Tibial nerve (tissue), 4 donors: ENCODE measurements at regions not wholly inside any gene's neighbourhood (a gene's known extent, or its start where the extent isn't known, plus 50 kb on each side); places are given as distances from the start of the nearest gene placed in this dataset.

Source experiments
- DNase-seq, 2 donors: peaks; one replicate each; pipeline ENCODE4 v3.0.0-alpha.2; 2019; ENCODE audit warnings: low spot score in 2 of 2
- H3K27ac ChIP-seq, 4 donors: fragments of 200-600 bp; sonication (generic) in 3 of 4; one replicate each; pipeline ENCODE4 v1.5.1; 2017 to 2019; ENCODE audit warnings: mild to moderate bottlenecking in 1 of 4
- H3K27me3 ChIP-seq, 2 donors: fragments of 200-600 bp; sonication (generic) in 1 of 2; one replicate each; pipeline versions ENCODE4 v1.5.1 to v1.6.0; 2017 to 2019
- H3K36me3 ChIP-seq, 3 donors: fragments of 200-600 bp; sonication (generic); one replicate each; pipeline ENCODE4 v1.5.1; 2018 to 2019
- H3K4me1 ChIP-seq, 4 donors: fragments of 200-600 bp; sonication (generic) in 3 of 4; one replicate each; pipeline ENCODE4 v1.5.1; 2017 to 2019
- H3K4me3 ChIP-seq, 4 donors: fragments of 200-600 bp; sonication (generic) in 3 of 4; one replicate each; pipeline ENCODE4 v1.5.1; 2017 to 2019; ENCODE audit warnings: mild to moderate bottlenecking in 1 of 4, moderate library complexity in 1 of 4
- H3K9me3 ChIP-seq, 4 donors: fragments of 200-600 bp; sonication (generic) in 3 of 4; one replicate each; pipeline ENCODE4 v1.5.1; 2017 to 2019
- CTCF ChIP-seq, 5 experiments: fragments of 200-600 bp in 3 of 5; fragments of 450-650 bp in 2 of 5; sonication (generic) in 3 of 5; IDR thresholded peaks; one replicate each; pipeline ENCODE4 v1.5.1; 2016 to 2019; ENCODE audit warnings: antibody characterized with exemption in 5 of 5, mild to moderate bottlenecking in 3 of 5, moderate library complexity in 2 of 5
- EP300 ChIP-seq, 2 donors: sonication (generic); formaldehyde crosslinking; IDR thresholded peaks; one replicate each; pipeline ENCODE4 v1.6.1; 2017; ENCODE audit warnings: antibody characterized with exemption in 2 of 2, mild to moderate bottlenecking in 1 of 2
- POLR2A ChIP-seq, 2 donors: fragments of 450-650 bp; IDR thresholded peaks; one replicate each; pipeline ENCODE4 v1.6.1; 2017; ENCODE audit warnings: antibody characterized with exemption in 2 of 2, mild to moderate bottlenecking in 2 of 2, moderate library complexity in 2 of 2
- WGBS, 2 donors: methylation state at CpG; one replicate each; pipeline ENCODE4 v1.1.5; 2018; 5-methylcytosine and 5-hydroxymethylcytosine counted together

GRCh38 chr19:29062475-29063435 lies 150.2 kb downstream of the UQCRFS1 start:
- Histone ChIP-seq H3K27ac (no peak overlapping the region), H3K36me3 (no peaks in the 10 kb centered on the region), H3K4me1 (no peaks in the 10 kb centered on the region), H3K4me3 (no peak overlapping the region), H3K9me3 (peaks cover 0 to 16% (median 0%) of the 10 kb centered on the region in 4 donors), H3K27me3 (no peaks in the 10 kb centered on the region)
- no peak for DNase-seq
- TF ChIP-seq EP300 (IDR thresholded peaks at IDR 0.05) (no peak), CTCF (IDR thresholded peaks at IDR 0.05) (no peak), POLR2A (IDR thresholded peaks at IDR 0.05) (no peak)
- WGBS, 2 donors: 37 to 40% methylated on average over 14 of the region's 14 CpGs

- Histone ChIP-seq H3K4me3 (no peak overlapping the region), H3K9me3 (peaks cover 0 to 9% (median 0%) of the 10 kb centered on the region in 4 donors), H3K4me1 (no peaks in the 10 kb centered on the region), H3K36me3 (no peaks in the 10 kb centered on the region), H3K27ac (no peak overlapping the region), H3K27me3 (no peaks in the 10 kb centered on the region)
- no peak for DNase-seq
- 70 to 76% methylated on average over 7 of the region's 7 CpGs for WGBS, 2 donors
- TF ChIP-seq CTCF (IDR thresholded peaks at IDR 0.05): no peak
- no peak for TF ChIP-seq EP300 (IDR thresholded peaks at IDR 0.05)
- no peak for TF ChIP-seq POLR2A (IDR thresholded peaks at IDR 0.05)
These were observed 152.1 kb downstream of the UQCRFS1 start for GRCh38 chr19:29060813-29061364.

- H3K4me3 ChIP-seq: no peak overlapping the region
- TF ChIP-seq CTCF (IDR thresholded peaks at IDR 0.05): no peak
- TF ChIP-seq POLR2A (IDR thresholded peaks at IDR 0.05): no peak
- TF ChIP-seq EP300 (IDR thresholded peaks at IDR 0.05): no peak
- H3K36me3 ChIP-seq: no peaks in the 10 kb centered on the region
- no peak overlapping the region for H3K27ac ChIP-seq
- 82 to 84% methylated on average over 5 of the region's 5 CpGs for WGBS, 2 donors
- no peaks in the 10 kb centered on the region for H3K4me1 ChIP-seq
- DNase-seq: no peak
- no peaks in the 10 kb centered on the region for H3K27me3 ChIP-seq
- peaks cover 0 to 9% (median 0%) of the 10 kb centered on the region in 4 donors for H3K9me3 ChIP-seq
These were observed 156.4 kb downstream of the UQCRFS1 start for GRCh38 chr19:29056535-29056934.

- WGBS, 2 donors: 66 to 68% methylated on average over 10 of the region's 10 CpGs
- TF ChIP-seq POLR2A (IDR thresholded peaks at IDR 0.05) (no peak), EP300 (IDR thresholded peaks at IDR 0.05) (no peak), CTCF (IDR thresholded peaks at IDR 0.05) (no peak)
These were observed 157.9 kb downstream of the UQCRFS1 start for GRCh38 chr19:29054886-29055675.

More at GRCh38 chr19:29054886-29055675, 157.9 kb downstream of the UQCRFS1 start:
- Histone ChIP-seq H3K4me1 (no peaks in the 10 kb centered on the region), H3K4me3 (no peak overlapping the region), H3K27ac (no peak overlapping the region), H3K9me3 (peaks cover 0 to 7% (median 0%) of the 10 kb centered on the region in 4 donors), H3K36me3 (no peaks in the 10 kb centered on the region), H3K27me3 (no peaks in the 10 kb centered on the region)
- DNase-seq: no peak
